DOHH2 (cell line): ENCODE measurements at regions not wholly inside any gene's neighbourhood (a gene's known extent, or its start where the extent isn't known, plus 50 kb on each side); places are given as distances from the start of the nearest gene placed in this dataset.

Experiments
- CTCF ChIP-seq: fragments of 200-600 bp; sonication (generic); IDR thresholded peaks from one replicate; pipeline ENCODE4 v1.5.1; 2014; ENCODE audit warnings: antibody characterized with exemption, mild to moderate bottlenecking, low read depth, low read length; ENCODE audit not compliant: poor library complexity, severe bottlenecking
- EZH2phosphoT487 ChIP-seq: fragments of 200-600 bp; sonication (generic); IDR thresholded peaks from 2 replicates; pipeline ENCODE4 v1.6.1; 2017; ENCODE audit warnings: borderline replicate concordance, mild to moderate bottlenecking, antibody characterized with exemption, low read length, moderate library complexity, mixed read lengths

- no peak for TF ChIP-seq CTCF
- TF ChIP-seq EZH2phosphoT487 = no peak
These were observed 226.3 kb upstream of the RGS17 start for GRCh38 chr6:153357391-153357790.
